CD4-positive, alpha-beta T cell treated with Interleukin-17A for 1 hour (primary cell): ENCODE measurements at regions not wholly inside any gene's neighbourhood (a gene's known extent, or its start where the extent isn't known, plus 50 kb on each side); places are given as distances from the start of the nearest gene placed in this dataset.
A peak's percentile ranks its signal among the peaks of the same experiment; 100 is the strongest.
"Not testable (repeated sequence)": the region's sequence is repeated elsewhere in the genome, so short reads cannot be mapped to it uniquely, and the experiment has no call there.

Experiments used
- DNase-seq: peaks from one replicate; pipeline ENCODE4 v3.0.0-alpha.2; 2020

DNA sequence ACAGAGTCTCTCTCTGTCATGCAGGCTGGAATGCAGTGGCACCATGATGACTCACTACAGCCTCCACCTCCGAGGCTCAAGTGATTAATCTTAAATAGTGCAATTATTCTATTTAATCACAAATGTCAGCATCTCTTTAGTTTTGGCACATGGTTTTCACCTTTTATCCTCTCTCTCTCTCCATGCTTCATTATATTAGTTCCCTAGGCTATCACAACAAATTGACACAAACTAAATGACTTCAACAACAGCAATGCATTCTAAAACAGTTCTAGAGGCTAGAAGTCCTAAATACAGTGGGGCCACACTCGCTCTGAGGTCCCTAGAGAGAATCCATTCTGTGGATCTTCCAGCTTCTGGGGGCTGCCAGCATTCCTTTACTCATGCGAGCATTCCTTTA is 178.2 kb upstream of the ZNG1F start:
- not testable (repeated sequence) for DNase-seq

DNA sequence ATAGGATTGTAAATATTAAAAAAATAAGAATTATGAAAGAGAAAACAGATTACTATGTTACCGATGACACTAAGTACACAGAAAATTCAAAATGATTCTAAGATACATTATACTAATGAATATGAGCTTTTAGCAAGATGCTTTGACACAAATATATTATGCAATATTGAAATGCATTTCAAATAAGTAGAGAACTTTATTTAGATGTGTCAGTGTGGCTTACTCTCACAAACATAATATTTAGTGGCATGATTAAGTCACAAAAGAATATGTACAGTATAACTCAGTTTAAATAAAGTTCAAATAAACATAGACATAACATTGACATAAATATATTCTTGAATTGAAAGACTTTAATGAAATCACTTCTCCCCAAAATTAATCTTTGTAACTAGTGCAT is 172.7 kb upstream of the ZNG1F start:
- DNase-seq = not testable (repeated sequence)

DNA sequence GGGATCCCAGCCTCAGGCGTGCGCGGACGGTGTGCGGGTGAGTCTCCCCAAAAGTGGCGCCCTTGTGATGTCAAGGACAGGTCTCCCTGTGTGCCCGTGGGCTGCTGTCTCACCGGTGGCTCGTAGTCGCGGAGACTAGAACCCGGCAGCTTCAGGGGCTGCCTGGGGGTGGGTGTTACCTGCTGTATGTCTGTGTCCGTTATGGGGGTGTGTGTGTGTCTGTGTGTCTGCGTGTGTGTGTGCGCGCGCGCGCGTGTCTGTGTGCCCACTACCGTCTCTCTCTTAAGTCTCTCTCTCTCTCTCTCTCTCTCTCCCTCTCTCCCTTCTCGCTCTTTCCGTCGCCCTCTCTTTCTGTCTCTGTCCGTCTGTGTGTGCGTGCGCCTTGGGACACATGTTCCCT is 170.0 kb upstream of the ZNG1F start:
- peak; percentile 59 for DNase-seq

- peak; percentile 87 for DNase-seq
Measured at GRCh38 chr9:41358682-41359081, 169.6 kb upstream of the ZNG1F start.

GRCh38 chr9:41357918-41358404 is 168.8 kb upstream of the ZNG1F start:
- DNase-seq = peak; percentile 7

DNA sequence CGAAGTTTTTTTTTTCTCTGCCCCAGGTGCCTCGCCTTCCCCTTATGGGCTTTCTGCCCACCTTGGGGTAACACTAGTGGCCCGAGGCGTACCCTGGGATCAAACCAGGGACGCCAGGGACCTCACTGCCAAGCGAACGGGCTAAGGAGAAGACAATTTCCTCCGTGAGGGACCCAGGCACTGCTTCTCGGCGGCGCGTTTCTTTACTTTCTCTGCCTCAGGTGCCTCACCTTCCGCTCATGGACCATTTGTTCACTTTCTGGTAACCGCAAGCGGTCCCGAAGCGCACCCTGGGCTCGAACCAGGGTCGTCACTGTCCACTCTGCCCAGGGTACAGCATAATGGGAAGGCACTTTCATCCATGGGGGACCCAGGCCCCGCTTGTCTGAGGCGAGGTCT is 168.2 kb upstream of the ZNG1F start:
- peak; percentile 11 for DNase-seq

DNA sequence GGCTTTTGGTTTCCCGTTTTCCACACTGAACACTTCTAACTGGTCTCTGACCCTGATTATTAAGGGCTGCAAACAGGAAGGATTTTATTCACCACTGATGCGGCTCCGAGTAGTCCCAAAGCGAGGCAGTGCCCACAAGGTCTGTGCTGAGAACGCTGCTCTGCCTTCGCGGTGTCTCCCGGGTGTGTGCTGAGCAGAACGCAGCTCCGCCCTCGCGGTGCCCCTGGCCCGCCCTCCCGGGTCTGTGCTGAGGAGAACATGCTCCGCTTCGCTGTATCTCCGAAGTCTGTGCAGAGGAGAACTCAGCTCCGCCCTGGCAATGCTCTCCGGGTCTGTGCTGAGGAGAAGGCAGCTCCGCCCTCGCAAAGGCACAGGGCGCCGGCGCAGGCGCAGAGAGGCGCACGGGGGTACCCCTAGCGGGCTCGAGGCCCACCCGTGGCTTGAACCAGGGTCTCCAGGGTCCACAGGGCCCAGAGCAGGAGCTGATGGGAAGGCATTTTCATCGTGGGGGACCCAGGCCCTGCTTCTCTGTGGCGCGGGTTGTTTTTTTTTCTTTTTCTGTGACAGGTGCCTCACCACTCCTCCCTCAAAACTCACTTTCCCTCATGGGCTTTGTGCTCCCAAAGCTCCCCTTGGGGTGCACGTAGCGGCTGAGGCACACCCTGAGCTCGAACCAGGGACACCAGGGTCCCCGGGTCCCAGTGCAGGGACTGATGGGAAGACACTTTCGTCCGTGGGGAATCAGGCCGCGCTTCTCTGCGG is 167.7 kb upstream of the ZNG1F start:
- peak; percentile 92 for DNase-seq

DNA sequence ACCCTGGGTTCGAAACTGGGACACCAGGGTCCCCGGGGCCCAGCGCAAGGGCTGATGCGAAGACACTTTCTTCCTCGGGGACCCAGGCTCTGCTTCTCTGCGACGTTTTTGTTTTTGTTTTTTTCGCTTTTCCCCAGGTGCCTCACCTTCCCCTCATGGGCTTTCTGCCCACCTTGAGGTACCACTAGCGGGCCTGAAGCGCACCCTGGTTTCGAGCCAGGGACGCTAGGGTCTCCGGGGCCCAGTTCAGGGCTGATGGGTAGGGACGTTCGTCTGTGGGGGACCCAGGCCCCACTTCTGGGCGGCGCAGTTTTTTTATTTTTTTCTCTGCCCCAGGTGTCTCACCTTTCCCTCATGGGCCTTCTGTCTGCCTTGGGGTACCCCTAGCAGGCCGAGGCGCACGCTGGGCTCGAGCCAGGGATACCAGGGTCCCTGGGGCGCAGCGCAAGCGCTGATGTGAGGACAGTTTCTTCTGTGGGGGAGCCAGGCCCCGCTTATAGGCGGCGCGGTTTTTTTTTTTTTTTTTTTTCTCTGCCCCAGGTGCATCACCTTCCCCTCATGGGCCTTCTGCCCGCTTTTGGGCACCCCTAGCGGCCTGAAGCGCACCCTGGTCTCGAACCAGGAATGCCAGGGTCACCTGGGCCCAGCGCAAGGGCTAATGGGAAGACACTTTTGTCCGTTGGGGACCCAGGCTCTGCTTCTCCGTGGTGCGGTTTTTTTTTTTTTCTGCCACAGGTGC is 166.8 kb upstream of the ZNG1F start:
- DNase-seq = not testable (repeated sequence)

GRCh38 chr9:41354978-41355377 is 165.9 kb upstream of the ZNG1F start:
- peak; percentile 56 for DNase-seq

DNA sequence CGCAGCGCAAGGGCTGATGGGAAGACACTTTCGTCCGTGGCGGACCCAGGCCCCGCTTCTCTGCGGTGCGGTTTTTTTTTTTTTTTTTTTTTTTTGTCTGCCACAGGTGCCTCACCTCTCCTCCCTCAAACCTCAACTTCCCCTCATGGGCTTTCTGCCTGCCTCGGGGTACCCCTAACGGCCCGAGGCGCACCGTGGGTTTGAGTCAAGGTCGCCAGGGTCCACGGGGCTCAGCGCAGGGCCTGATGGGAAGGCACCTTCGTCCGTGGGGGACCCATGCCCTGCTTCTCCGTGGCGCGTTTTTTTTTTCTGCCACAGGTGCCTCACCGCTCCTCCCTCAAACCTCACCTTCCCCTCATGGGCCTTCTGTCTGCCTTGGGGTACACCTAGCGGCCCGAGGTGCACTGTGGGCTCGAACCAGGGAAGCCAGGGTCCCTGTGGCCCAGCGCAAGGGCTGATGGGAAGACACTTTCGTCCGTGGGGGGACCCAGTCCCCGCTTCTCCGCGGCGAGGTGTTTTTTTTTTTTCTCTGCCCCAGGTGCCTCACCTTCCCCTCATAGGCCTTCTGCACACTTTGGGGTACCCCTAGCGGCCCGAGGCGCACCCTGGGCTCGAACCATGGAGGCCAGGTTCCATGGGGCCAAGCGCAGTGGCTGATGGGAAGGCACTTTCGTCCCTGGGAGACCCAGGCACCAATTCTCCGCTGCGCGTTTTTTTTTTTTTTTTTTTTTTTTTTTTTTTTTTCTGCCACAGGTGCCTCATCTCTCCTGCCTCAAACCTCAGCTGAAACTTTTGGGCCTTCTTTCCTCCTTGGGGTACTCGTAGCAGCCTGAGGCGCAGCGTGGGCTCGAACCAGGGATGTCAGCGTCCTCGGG is 165.2 kb upstream of the ZNG1F start:
- DNase-seq = peak; percentile 43

DNA sequence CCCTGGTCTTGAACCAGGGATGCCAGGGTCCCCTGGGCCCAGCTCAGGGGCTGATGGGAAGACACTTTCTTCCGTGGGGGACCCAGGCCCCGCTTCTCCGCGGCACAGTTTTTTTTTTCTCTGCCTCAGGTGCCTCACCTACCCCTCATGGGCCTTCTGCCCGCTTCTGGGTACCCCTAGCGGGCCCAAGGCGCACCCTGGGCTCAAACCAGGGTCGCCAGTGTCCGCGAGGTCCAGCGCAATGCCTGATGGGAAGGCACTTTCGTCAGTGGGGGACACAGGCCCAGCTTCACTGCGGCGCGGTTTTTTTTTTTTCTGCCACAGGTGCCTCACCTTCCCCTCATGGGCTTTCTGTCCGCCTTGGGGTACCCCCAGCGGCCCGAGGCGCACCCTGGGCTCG is 163.9 kb upstream of the ZNG1F start:
- DNase-seq = not testable (repeated sequence)

GRCh38 chr9:41352390-41352789 is 163.3 kb upstream of the ZNG1F start:
- DNase-seq = not testable (repeated sequence)

- not testable (repeated sequence) for DNase-seq
Measured at GRCh38 chr9:41347893-41348292, 158.8 kb upstream of the ZNG1F start.

DNA sequence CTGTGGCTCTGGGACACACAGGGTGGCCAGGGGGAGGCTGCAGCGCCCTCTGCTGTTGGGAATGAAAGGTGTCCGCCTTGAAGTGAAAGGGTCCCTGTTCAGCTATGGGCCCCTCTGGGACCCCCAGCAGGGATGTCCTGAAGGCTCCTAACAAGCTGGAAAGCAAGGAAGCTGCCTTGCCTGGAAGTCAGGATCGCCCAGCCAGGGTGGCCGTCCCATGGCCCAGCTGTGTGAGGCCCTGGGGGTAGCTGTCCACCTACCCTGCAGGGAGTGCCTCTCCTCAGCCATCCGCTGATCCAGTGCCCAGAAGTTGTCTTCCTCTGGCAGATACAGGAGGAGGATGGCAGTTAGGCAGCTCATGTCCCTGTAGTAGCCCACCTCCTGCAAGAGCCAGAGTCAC is 143.4 kb upstream of the ZNG1F start:
- not testable (repeated sequence) for DNase-seq

DNA sequence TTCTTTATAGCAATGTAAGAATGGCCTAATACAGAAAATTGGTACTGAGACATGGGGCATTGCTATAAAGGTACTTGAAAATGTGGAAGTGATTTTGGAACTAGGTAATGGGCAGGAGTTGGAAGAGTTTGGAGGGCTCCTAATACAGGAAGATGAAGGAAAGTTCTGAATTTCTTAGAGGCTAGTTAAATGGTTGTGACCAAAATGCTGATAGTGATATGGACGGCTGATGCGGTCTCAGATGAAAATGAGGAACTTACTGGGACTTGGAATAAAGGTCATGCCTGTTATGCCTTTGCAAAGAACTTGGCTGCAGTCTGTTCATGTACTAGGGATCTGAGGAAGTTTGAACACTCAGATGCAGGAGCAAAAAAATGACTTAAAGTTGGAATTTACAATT is 132.2 kb upstream of the ZNG1F start:
- not testable (repeated sequence) for DNase-seq

- not testable (repeated sequence) for DNase-seq
Measured at GRCh38 chr9:41308953-41309352, 119.8 kb upstream of the ZNG1F start.

DNA sequence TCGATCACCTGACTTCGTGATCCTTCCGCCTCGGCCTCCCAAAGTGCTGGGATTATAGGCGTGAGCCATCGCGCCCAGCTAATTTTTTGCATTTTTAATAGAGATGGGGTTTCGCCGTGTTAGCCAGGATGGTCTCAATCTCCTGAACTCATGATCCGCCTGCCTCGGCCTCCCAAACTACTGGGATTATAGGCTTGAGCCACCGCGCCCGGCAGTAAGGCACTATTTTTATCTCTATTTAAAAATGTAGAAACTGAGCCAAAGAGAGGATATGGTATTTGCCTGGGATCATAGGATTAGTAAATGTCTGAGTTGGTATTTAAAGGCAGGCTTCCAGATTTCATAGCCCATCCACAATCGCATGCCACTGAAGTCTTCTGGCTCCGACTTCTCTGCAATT is 96.6 kb upstream of the ZNG1F start:
- not testable (repeated sequence) for DNase-seq

GRCh38 chr9:41280299-41281238 is 91.5 kb upstream of the ZNG1F start:
- DNase-seq = not testable (repeated sequence)

- DNase-seq = not testable (repeated sequence)
Measured at GRCh38 chr9:41279437-41279836, 90.3 kb upstream of the ZNG1F start.

DNA sequence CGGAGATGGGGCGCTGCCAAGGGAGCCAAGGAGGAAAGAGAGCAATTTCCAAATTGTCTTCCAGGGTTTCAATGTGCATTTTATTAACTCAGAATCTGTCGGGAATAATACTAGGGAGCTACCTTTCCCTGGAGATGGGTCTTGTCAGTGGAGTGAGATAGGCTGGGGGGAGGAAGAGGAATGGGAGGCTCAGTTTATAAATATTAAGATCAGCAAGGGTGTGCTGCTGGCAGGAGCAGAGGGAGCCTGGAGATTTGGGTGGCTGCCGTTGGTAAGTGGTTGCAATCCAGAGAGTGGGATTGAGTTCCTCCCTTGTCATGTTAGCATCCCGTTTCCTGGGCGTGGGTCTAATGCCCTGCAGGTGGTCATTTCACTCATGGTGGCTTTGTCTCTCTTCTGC is 89.9 kb upstream of the ZNG1F start:
- not testable (repeated sequence) for DNase-seq

DNA sequence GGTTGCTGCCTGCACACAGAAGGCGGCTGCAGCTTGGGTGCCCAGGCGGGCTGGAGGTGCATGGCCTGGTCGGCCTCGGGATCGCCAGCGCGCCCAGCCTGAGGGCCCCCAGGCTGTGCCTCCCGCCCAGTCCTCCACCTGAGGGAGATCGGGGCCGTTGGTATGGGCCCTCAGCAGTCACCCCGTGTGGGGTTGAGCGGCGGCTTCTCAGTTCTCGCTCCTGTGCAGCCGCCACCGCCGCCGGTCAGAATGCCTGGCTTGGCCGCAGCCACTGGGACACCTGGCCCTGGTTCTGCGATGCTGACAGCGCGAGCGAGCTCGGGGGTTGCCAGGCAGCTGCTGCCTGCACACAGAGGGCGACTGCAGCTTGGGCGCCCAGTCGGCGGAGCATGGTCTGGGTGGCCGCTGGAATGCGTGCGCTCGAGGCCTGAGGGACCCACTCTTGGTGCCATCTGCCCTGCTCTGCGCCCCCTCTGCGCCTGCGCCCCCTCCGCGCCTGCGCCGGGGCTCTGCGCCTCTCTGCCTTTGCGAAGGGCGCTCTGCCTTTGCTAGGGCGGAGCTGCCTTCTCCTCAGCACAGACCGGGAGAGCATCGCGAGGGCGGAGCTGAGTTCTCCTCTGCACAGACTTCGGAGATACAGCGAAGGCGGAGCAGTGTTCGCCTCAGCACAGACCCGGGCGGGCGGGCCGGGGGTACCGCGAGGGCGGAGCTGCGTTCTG is 84.6 kb upstream of the ZNG1F start:
- DNase-seq = peak; percentile 83
